ENCODE measurements at regions not wholly inside any gene's neighbourhood (a gene's known extent, or its start where the extent isn't known, plus 50 kb on each side); places are given as distances from the start of the nearest gene placed in this dataset.
A peak's percentile ranks its signal among the peaks of the same experiment; 100 is the strongest.
"Not testable (repeated sequence)": the region's sequence is repeated elsewhere in the genome, so short reads cannot be mapped to it uniquely, and the experiment has no call there.

- no peak for DNase-seq (ENCODE audit: low read depth)
Measured at GRCh38 chr3:15989419-15989818, 185.1 kb upstream of the GALNT15 start.

- DNase-seq (ENCODE audit: low read depth), result not testable (repeated sequence)
Measured at GRCh38 chr3:15993660-15994059, 180.8 kb upstream of the GALNT15 start.

GRCh38 chr3:15996496-15996895 lies 178.0 kb upstream of the GALNT15 start:
- not testable (repeated sequence) for DNase-seq (ENCODE audit: low read depth)

GRCh38 chr3:15997274-15997943 lies 177.1 kb upstream of the GALNT15 start:
- no peak for DNase-seq (ENCODE audit: low read depth)

- DNase-seq (ENCODE audit: low read depth), result no peak
Measured at GRCh38 chr3:15998911-15999310, 175.6 kb upstream of the GALNT15 start.

- no peak for DNase-seq (ENCODE audit: low read depth)
Measured at GRCh38 chr3:16004812-16005211, 169.7 kb upstream of the GALNT15 start.

GRCh38 chr3:16011376-16011775 lies 163.1 kb upstream of the GALNT15 start:
- DNase-seq (ENCODE audit: low read depth), result no peak

- DNase-seq (ENCODE audit: low read depth), result no peak
Measured at GRCh38 chr3:16012086-16012485, 162.4 kb upstream of the GALNT15 start.

- DNase-seq (ENCODE audit: low read depth), result no peak
Measured at GRCh38 chr3:16013568-16013967, 160.9 kb upstream of the GALNT15 start.

- peak; percentile 31 for DNase-seq (ENCODE audit: low read depth)
Measured at GRCh38 chr3:16021801-16022200, 152.7 kb upstream of the GALNT15 start.

GRCh38 chr3:16023881-16024280 lies 150.6 kb upstream of the GALNT15 start:
- not testable (repeated sequence) for DNase-seq (ENCODE audit: low read depth)

GRCh38 chr3:16024548-16024947 lies 149.9 kb upstream of the GALNT15 start:
- DNase-seq (ENCODE audit: low read depth), result no peak

GRCh38 chr3:16026753-16027152 lies 147.7 kb upstream of the GALNT15 start:
- peak; percentile 10 for DNase-seq (ENCODE audit: low read depth)

GRCh38 chr3:16028604-16029003 lies 145.9 kb upstream of the GALNT15 start:
- peak; percentile 32 for DNase-seq (ENCODE audit: low read depth)

- DNase-seq (ENCODE audit: low read depth), result no peak
Measured at GRCh38 chr3:16030342-16030741, 144.1 kb upstream of the GALNT15 start.

- no peak for DNase-seq (ENCODE audit: low read depth)
Measured at GRCh38 chr3:16031434-16031833, 143.0 kb upstream of the GALNT15 start.

GRCh38 chr3:16033889-16034687 lies 140.4 kb upstream of the GALNT15 start:
- DNase-seq (ENCODE audit: low read depth), result peak; percentile 40

GRCh38 chr3:16040991-16041390 lies 133.5 kb upstream of the GALNT15 start:
- DNase-seq (ENCODE audit: low read depth), result no peak

- DNase-seq (ENCODE audit: low read depth), result peak; percentile 76
Measured at GRCh38 chr3:16048435-16049318, 125.8 kb upstream of the GALNT15 start.

- DNase-seq (ENCODE audit: low read depth), result no peak
Measured at GRCh38 chr3:16050641-16051467, 123.6 kb upstream of the GALNT15 start.

GRCh38 chr3:16051691-16052090 lies 122.8 kb upstream of the GALNT15 start:
- DNase-seq (ENCODE audit: low read depth), result no peak

All from RPMI7951 (cell line).